SK-N-SH treated with all-trans-retinoic acid at 6 μM for 48 hours (cell line): ENCODE measurements at regions not wholly inside any gene's neighbourhood (a gene's known extent, or its start where the extent isn't known, plus 50 kb on each side); places are given as distances from the start of the nearest gene placed in this dataset.

ENCODE experiments used
- PATZ1 ChIP-seq: fragments of 250-450 bp; sonication (Bioruptor Pico); IDR thresholded peaks from 2 replicates; pipeline ENCODE4 v1.8.0; 2020; ENCODE audit warnings: mild to moderate bottlenecking, moderate library complexity, borderline replicate concordance
- PPARA ChIP-seq: fragments of 250-450 bp; sonication (Bioruptor Pico); IDR thresholded peaks from 2 replicates; pipeline ENCODE4 v1.5.0; 2020; ENCODE audit warnings: mild to moderate bottlenecking, borderline replicate concordance
- TF ChIP-seq, protein P1 (sequence below): fragments of 250-450 bp; sonication (Bioruptor Pico); IDR thresholded peaks from 2 replicates; pipeline ENCODE4 v1.5.0; 2020; ENCODE audit warnings: mild to moderate bottlenecking, moderate library complexity

DNA sequence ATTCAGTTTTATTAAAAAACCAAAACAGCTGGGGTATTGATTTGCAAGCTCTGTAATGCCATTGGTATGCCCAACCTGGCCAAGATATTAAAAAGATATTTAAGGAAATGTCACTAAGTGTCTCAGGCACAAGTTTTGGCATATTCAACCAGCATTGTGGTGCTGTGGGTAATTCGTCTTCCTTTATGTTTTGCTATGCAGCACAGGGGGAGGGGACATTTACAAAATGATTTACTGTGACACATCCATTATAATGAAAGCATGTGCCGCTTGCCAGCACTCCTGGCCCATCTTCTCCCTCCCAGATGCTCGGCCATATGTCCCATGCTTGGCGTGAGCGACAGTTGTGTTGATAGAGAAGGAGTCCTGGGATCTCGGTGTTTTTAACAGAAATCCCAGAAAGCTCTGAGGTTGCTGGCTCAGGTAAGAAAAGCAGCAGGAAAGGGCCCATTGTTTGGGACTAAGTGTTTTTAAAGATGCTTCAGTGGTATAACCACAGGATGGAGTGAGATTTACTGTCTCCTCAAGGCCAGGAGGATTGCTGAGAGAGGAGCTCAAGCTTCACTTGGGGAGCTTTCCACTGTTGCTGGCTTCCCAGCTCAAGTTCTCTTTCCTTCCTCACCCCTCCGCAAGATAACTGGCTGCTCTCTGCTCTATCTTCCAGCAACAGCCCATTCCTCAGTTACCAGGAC lies 158.2 kb upstream of the TSC22D2 start:
- TF ChIP-seq PPARA: no peak
- TF ChIP-seq PATZ1 (CRISPR knock-in tag): no peak
- TF ChIP-seq, protein P1, sequence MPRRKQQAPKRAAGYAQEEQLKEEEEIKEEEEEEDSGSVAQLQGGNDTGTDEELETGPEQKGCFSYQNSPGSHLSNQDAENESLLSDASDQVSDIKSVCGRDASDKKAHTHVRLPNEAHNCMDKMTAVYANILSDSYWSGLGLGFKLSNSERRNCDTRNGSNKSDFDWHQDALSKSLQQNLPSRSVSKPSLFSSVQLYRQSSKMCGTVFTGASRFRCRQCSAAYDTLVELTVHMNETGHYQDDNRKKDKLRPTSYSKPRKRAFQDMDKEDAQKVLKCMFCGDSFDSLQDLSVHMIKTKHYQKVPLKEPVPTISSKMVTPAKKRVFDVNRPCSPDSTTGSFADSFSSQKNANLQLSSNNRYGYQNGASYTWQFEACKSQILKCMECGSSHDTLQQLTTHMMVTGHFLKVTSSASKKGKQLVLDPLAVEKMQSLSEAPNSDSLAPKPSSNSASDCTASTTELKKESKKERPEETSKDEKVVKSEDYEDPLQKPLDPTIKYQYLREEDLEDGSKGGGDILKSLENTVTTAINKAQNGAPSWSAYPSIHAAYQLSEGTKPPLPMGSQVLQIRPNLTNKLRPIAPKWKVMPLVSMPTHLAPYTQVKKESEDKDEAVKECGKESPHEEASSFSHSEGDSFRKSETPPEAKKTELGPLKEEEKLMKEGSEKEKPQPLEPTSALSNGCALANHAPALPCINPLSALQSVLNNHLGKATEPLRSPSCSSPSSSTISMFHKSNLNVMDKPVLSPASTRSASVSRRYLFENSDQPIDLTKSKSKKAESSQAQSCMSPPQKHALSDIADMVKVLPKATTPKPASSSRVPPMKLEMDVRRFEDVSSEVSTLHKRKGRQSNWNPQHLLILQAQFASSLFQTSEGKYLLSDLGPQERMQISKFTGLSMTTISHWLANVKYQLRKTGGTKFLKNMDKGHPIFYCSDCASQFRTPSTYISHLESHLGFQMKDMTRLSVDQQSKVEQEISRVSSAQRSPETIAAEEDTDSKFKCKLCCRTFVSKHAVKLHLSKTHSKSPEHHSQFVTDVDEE (CRISPR knock-in tag): no peak
